ENCODE measurements at regions not wholly inside any gene's neighbourhood (a gene's known extent, or its start where the extent isn't known, plus 50 kb on each side); places are given as distances from the start of the nearest gene placed in this dataset.
A peak's percentile ranks its signal among the peaks of the same experiment; 100 is the strongest.
"Not testable (repeated sequence)": the region's sequence is repeated elsewhere in the genome, so short reads cannot be mapped to it uniquely, and the experiment has no call there.

GRCh38 chr12:42728287-42728686 lies 138.7 kb upstream of the PRICKLE1 start:
- no peaks in the 10 kb centered on the region for H3K79me2 ChIP-seq (ENCODE audit: insufficient read depth, low read length)
- H3K4me2 ChIP-seq (ENCODE audit: low read length), result no peak overlapping the region
- H3K27ac Mint-ChIP-seq (ENCODE audit: unreplicated experiment), result no peak overlapping the region
- no peaks in the 10 kb centered on the region for H3K27me3 ChIP-seq (ENCODE audit: insufficient read depth, low read length)
- H3K4me3 Mint-ChIP-seq (ENCODE audit: unreplicated experiment), result no peak overlapping the region
- H2AFZ ChIP-seq (ENCODE audit: low read depth, low read length), result no peak overlapping the region
- H3K9me3 Mint-ChIP-seq (ENCODE audit: unreplicated experiment), result peaks cover 7% of the 10 kb centered on the region
- H3K4me3 ChIP-seq (ENCODE audit: insufficient read depth, low read depth, low read length), result no peak overlapping the region
- peaks cover 3% of the 10 kb centered on the region for H3K36me3 Mint-ChIP-seq (ENCODE audit: low read depth, unreplicated experiment)
- DNase-seq (ENCODE audit: low read depth) (no peak), FAIRE-seq (no peak)
- no peak overlapping the region for H3K27ac ChIP-seq (ENCODE audit: low read depth, low read length)
- no peaks in the 10 kb centered on the region for H3K9me3 ChIP-seq (ENCODE audit: insufficient read depth, low read depth, low read length)
- no peaks in the 10 kb centered on the region for H3K36me3 ChIP-seq (ENCODE audit: insufficient read depth, low read length)
- H3K9ac ChIP-seq (ENCODE audit: low read length), result no peak overlapping the region
- peaks cover 10% of the 10 kb centered on the region for H3K4me1 Mint-ChIP-seq (ENCODE audit: low read depth, unreplicated experiment)
- H3K27me3 Mint-ChIP-seq (ENCODE audit: low read depth, unreplicated experiment), result no peaks in the 10 kb centered on the region
- H3K4me1 ChIP-seq (ENCODE audit: insufficient read depth, low read length), result peaks cover 3% of the 10 kb centered on the region
- no peaks in the 10 kb centered on the region for H4K20me1 ChIP-seq (ENCODE audit: insufficient read depth, low read length)
- no peak for TF ChIP-seq CTCF (IDR thresholded peaks at IDR 0.05; ENCODE audit: insufficient read depth, low read depth, low read length)
- TF ChIP-seq EZH2 (IDR thresholded peaks at IDR 0.05; ENCODE audit: insufficient read depth, low read length), result no peak

- Histone ChIP-seq H3K27me3 (ENCODE audit: insufficient read depth, low read length) (no peaks in the 10 kb centered on the region), H4K20me1 (ENCODE audit: insufficient read depth, low read length) (no peaks in the 10 kb centered on the region), H3K9me3 (ENCODE audit: insufficient read depth, low read depth, low read length) (no peaks in the 10 kb centered on the region), H3K4me2 (ENCODE audit: low read length) (peak overlapping the region; percentile 9), H2AFZ (ENCODE audit: low read depth, low read length) (no peak overlapping the region), H3K4me3 (ENCODE audit: insufficient read depth, low read depth, low read length) (no peak overlapping the region), H3K79me2 (ENCODE audit: insufficient read depth, low read length) (no peaks in the 10 kb centered on the region), H3K27ac (ENCODE audit: low read depth, low read length) (peak overlapping the region; percentile 32), H3K9ac (ENCODE audit: low read length) (no peak overlapping the region), H3K4me1 (ENCODE audit: insufficient read depth, low read length) (peaks cover 3% of the 10 kb centered on the region), H3K36me3 (ENCODE audit: insufficient read depth, low read length) (no peaks in the 10 kb centered on the region)
- peak; percentile 98 for DNase-seq (ENCODE audit: low read depth)
- H3K27me3 Mint-ChIP-seq (ENCODE audit: low read depth, unreplicated experiment), result no peaks in the 10 kb centered on the region
- H3K4me3 Mint-ChIP-seq (ENCODE audit: unreplicated experiment), result no peak overlapping the region
- FAIRE-seq, result peak; percentile 76
- H3K4me1 Mint-ChIP-seq (ENCODE audit: low read depth, unreplicated experiment), result peaks cover 7% of the 10 kb centered on the region
- TF ChIP-seq CTCF (IDR thresholded peaks at IDR 0.05; ENCODE audit: insufficient read depth, low read depth, low read length), result no peak
- no peak for TF ChIP-seq EZH2 (IDR thresholded peaks at IDR 0.05; ENCODE audit: insufficient read depth, low read length)
- peaks cover 3% of the 10 kb centered on the region for H3K36me3 Mint-ChIP-seq (ENCODE audit: low read depth, unreplicated experiment)
- H3K9me3 Mint-ChIP-seq (ENCODE audit: unreplicated experiment), result peaks cover 11% of the 10 kb centered on the region
- H3K27ac Mint-ChIP-seq (ENCODE audit: unreplicated experiment), result no peak overlapping the region
These were observed 136.3 kb upstream of the PRICKLE1 start for GRCh38 chr12:42725809-42726208.

GRCh38 chr12:42716491-42716891 lies 126.9 kb upstream of the PRICKLE1 start:
- FAIRE-seq (no peak), DNase-seq (ENCODE audit: low read depth) (peak; percentile 76)
- Mint-ChIP-seq H3K36me3 (ENCODE audit: low read depth, unreplicated experiment) (peaks cover 9% of the 10 kb centered on the region), H3K9me3 (ENCODE audit: unreplicated experiment) (peaks cover 29% of the 10 kb centered on the region), H3K27ac (ENCODE audit: unreplicated experiment) (peak overlapping the region; percentile 87), H3K27me3 (ENCODE audit: low read depth, unreplicated experiment) (no peaks in the 10 kb centered on the region), H3K4me3 (ENCODE audit: unreplicated experiment) (no peak overlapping the region), H3K4me1 (ENCODE audit: low read depth, unreplicated experiment) (peaks cover 21% of the 10 kb centered on the region)
- Histone ChIP-seq H3K4me1 (ENCODE audit: insufficient read depth, low read length) (peaks cover 10% of the 10 kb centered on the region), H3K4me2 (ENCODE audit: low read length) (peak overlapping the region; percentile 28), H4K20me1 (ENCODE audit: insufficient read depth, low read length) (no peaks in the 10 kb centered on the region), H3K27me3 (ENCODE audit: insufficient read depth, low read length) (no peaks in the 10 kb centered on the region), H3K36me3 (ENCODE audit: insufficient read depth, low read length) (no peaks in the 10 kb centered on the region), H3K79me2 (ENCODE audit: insufficient read depth, low read length) (no peaks in the 10 kb centered on the region), H2AFZ (ENCODE audit: low read depth, low read length) (peak overlapping the region; percentile 55), H3K9ac (ENCODE audit: low read length) (no peak overlapping the region), H3K27ac (ENCODE audit: low read depth, low read length) (peak overlapping the region; percentile 13), H3K4me3 (ENCODE audit: insufficient read depth, low read depth, low read length) (no peak overlapping the region), H3K9me3 (ENCODE audit: insufficient read depth, low read depth, low read length) (no peaks in the 10 kb centered on the region)
- TF ChIP-seq CTCF (IDR thresholded peaks at IDR 0.05; ENCODE audit: insufficient read depth, low read depth, low read length) (no peak), EZH2 (IDR thresholded peaks at IDR 0.05; ENCODE audit: insufficient read depth, low read length) (no peak)

GRCh38 chr12:42713566-42713965 lies 124.0 kb upstream of the PRICKLE1 start:
- DNase-seq (ENCODE audit: low read depth); FAIRE-seq; H3K27ac ChIP-seq (ENCODE audit: low read depth, low read length); H3K9ac ChIP-seq (ENCODE audit: low read length); H3K4me2 ChIP-seq (ENCODE audit: low read length); H3K4me3 ChIP-seq (ENCODE audit: insufficient read depth, low read depth, low read length); H3K9me3 ChIP-seq (ENCODE audit: insufficient read depth, low read depth, low read length); H4K20me1 ChIP-seq (ENCODE audit: insufficient read depth, low read length); H3K27me3 Mint-ChIP-seq (ENCODE audit: low read depth, unreplicated experiment); H3K27ac Mint-ChIP-seq (ENCODE audit: unreplicated experiment); H3K27me3 ChIP-seq (ENCODE audit: insufficient read depth, low read length); H3K79me2 ChIP-seq (ENCODE audit: insufficient read depth, low read length); H3K36me3 ChIP-seq (ENCODE audit: insufficient read depth, low read length); H2AFZ ChIP-seq (ENCODE audit: low read depth, low read length); H3K36me3 Mint-ChIP-seq (ENCODE audit: low read depth, unreplicated experiment); H3K4me3 Mint-ChIP-seq (ENCODE audit: unreplicated experiment): not testable (repeated sequence)
- Mint-ChIP-seq H3K4me1 (ENCODE audit: low read depth, unreplicated experiment) (peaks cover 21% of the 10 kb centered on the region), H3K9me3 (ENCODE audit: unreplicated experiment) (peaks cover 33% of the 10 kb centered on the region)
- peaks cover 10% of the 10 kb centered on the region for H3K4me1 ChIP-seq (ENCODE audit: insufficient read depth, low read length)
